Body of pancreas (tissue), 4 donors: ENCODE measurements at regions not wholly inside any gene's neighbourhood (a gene's known extent, or its start where the extent isn't known, plus 50 kb on each side); places are given as distances from the start of the nearest gene placed in this dataset.

ENCODE experiments used
- POLR2A ChIP-seq, 3 donors: fragments of 450-650 bp; IDR thresholded peaks; one replicate each; pipeline ENCODE4 v1.6.1; 2016; ENCODE audit warnings: antibody characterized with exemption in 3 of 3, mild to moderate bottlenecking in 2 of 3
- TF ChIP-seq, protein P1 (sequence below), 7 experiments: fragments of 450-650 bp in 4 of 7; fragments of 200-600 bp in 3 of 7; sonication (generic) in 3 of 7; IDR thresholded peaks; one replicate each; pipeline ENCODE4 v1.5.1; 2016 to 2019; ENCODE audit warnings: antibody characterized with exemption in 7 of 7

DNA sequence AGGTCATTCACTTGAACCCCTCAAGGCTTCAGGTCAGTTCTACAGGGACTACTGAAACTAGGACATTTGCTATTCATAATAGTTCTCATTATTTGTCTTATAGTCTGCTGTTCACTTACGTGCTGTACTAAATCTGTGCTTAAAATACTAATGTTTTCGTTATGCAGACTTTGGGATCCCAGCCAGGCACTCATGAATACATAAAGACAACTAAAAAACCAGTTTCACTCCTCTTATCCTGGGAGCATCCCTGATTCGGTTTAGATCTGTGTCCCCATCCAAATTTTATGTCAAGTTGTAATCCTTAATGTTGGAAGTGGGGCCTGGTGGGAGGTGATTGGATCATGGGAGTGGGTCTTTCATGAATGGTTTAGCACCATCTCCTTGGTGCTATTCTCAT is 1291.8 kb downstream of the CDH11 start:
- TF ChIP-seq, protein P1, sequence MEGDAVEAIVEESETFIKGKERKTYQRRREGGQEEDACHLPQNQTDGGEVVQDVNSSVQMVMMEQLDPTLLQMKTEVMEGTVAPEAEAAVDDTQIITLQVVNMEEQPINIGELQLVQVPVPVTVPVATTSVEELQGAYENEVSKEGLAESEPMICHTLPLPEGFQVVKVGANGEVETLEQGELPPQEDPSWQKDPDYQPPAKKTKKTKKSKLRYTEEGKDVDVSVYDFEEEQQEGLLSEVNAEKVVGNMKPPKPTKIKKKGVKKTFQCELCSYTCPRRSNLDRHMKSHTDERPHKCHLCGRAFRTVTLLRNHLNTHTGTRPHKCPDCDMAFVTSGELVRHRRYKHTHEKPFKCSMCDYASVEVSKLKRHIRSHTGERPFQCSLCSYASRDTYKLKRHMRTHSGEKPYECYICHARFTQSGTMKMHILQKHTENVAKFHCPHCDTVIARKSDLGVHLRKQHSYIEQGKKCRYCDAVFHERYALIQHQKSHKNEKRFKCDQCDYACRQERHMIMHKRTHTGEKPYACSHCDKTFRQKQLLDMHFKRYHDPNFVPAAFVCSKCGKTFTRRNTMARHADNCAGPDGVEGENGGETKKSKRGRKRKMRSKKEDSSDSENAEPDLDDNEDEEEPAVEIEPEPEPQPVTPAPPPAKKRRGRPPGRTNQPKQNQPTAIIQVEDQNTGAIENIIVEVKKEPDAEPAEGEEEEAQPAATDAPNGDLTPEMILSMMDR (IDR thresholded peaks at IDR 0.05), result no peak
- no peak for TF ChIP-seq POLR2A (IDR thresholded peaks at IDR 0.05)
